Panc1 (cell line): ENCODE measurements at regions not wholly inside any gene's neighbourhood (a gene's known extent, or its start where the extent isn't known, plus 50 kb on each side); places are given as distances from the start of the nearest gene placed in this dataset.

Experiments used
- POLR2AphosphoS5 ChIP-seq: IDR thresholded peaks from 2 replicates; pipeline ENCODE4 v1.6.1; 2012; ENCODE audit warnings: mild to moderate bottlenecking, low read depth, low read length, moderate library complexity
- TCF7L2 ChIP-seq: IDR thresholded peaks from 2 replicates; pipeline ENCODE4 v1.6.1; 2011; ENCODE audit warnings: mild to moderate bottlenecking, low read depth, low read length, inconsistent platforms
- TF ChIP-seq, protein P1 (sequence below), 2 experiments: IDR thresholded peaks; 2 replicates each; pipeline ENCODE4 v1.6.1; 2011 to 2012; ENCODE audit warnings: low read depth in 2 of 2, control low read depth in 1 of 2, low read length in 1 of 2, mild to moderate bottlenecking in 1 of 2, moderate library complexity in 1 of 2; ENCODE audit not compliant: insufficient read depth in 1 of 2
- TF ChIP-seq, protein P2 (sequence below): fragments of 450-650 bp; IDR thresholded peaks from 2 replicates; pipeline ENCODE4 v1.5.1; 2017; ENCODE audit warnings: mild to moderate bottlenecking

DNA sequence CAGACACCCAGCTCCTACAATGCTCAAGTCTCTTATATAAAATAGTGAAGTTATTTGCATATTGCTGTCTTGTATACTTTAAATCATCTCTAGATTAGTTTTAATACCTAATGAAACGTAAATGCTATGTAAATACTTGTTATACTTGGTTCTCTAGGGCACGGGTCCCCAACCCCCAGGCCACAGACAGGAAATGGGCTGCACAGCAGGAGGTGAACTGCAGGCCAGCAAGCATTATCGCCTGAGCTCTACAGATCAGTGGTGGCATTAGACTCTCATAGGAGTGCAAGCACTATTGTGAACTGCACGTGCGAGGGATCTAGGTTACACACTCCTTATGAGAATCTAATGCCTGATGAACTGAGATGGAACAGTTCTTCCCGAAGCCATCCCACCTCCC lies 395.9 kb upstream of the EMCN start:
- TF ChIP-seq, protein P1, sequence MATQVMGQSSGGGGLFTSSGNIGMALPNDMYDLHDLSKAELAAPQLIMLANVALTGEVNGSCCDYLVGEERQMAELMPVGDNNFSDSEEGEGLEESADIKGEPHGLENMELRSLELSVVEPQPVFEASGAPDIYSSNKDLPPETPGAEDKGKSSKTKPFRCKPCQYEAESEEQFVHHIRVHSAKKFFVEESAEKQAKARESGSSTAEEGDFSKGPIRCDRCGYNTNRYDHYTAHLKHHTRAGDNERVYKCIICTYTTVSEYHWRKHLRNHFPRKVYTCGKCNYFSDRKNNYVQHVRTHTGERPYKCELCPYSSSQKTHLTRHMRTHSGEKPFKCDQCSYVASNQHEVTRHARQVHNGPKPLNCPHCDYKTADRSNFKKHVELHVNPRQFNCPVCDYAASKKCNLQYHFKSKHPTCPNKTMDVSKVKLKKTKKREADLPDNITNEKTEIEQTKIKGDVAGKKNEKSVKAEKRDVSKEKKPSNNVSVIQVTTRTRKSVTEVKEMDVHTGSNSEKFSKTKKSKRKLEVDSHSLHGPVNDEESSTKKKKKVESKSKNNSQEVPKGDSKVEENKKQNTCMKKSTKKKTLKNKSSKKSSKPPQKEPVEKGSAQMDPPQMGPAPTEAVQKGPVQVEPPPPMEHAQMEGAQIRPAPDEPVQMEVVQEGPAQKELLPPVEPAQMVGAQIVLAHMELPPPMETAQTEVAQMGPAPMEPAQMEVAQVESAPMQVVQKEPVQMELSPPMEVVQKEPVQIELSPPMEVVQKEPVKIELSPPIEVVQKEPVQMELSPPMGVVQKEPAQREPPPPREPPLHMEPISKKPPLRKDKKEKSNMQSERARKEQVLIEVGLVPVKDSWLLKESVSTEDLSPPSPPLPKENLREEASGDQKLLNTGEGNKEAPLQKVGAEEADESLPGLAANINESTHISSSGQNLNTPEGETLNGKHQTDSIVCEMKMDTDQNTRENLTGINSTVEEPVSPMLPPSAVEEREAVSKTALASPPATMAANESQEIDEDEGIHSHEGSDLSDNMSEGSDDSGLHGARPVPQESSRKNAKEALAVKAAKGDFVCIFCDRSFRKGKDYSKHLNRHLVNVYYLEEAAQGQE (IDR thresholded peaks at IDR 0.05; ENCODE audit: insufficient read depth in 1 of 2, low read depth in 2 of 2, low read length in 1 of 2) = no peak
- TF ChIP-seq, protein P2, sequence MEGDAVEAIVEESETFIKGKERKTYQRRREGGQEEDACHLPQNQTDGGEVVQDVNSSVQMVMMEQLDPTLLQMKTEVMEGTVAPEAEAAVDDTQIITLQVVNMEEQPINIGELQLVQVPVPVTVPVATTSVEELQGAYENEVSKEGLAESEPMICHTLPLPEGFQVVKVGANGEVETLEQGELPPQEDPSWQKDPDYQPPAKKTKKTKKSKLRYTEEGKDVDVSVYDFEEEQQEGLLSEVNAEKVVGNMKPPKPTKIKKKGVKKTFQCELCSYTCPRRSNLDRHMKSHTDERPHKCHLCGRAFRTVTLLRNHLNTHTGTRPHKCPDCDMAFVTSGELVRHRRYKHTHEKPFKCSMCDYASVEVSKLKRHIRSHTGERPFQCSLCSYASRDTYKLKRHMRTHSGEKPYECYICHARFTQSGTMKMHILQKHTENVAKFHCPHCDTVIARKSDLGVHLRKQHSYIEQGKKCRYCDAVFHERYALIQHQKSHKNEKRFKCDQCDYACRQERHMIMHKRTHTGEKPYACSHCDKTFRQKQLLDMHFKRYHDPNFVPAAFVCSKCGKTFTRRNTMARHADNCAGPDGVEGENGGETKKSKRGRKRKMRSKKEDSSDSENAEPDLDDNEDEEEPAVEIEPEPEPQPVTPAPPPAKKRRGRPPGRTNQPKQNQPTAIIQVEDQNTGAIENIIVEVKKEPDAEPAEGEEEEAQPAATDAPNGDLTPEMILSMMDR = no peak
- TF ChIP-seq POLR2AphosphoS5 (no peak), TCF7L2 (no peak)
